ENCODE measurements at regions not wholly inside any gene's neighbourhood (a gene's known extent, or its start where the extent isn't known, plus 50 kb on each side); places are given as distances from the start of the nearest gene placed in this dataset.

DNA sequence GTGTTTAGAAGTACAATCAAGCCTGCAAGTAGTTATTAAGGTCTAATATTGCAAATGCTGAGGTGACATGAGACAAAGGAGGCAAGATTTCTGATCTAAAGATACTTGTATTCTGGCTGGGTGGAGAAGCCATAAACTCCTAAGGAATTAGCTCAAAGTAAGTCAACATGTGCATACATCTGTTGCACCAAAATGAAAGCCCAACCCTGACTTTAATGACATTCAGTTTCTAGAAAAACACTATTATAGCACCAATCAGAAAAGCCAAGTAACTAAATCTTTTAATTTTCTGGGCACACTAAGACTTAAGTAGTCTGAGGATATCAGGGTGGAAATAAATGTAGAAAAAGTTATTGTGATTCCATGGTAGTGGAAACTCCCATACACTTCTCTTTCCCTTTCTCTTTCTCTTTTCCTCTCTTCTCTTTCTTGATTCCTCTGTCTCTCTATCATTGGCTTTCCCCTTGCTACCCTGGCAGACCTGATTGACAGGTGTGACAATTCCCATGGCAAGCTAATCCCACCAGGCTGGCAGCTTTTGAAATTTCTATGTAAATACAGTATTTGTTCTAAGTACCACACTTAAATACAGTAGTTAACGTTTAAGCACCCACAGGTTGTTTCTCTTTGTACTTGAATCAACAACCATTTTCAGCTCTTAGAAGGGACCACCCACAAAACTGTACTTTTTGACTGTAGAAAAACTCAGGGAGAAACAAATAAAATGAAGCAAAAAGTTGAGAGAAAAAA, 528.4 kb upstream of the SEMA6D start (continued):
- no peak for TF ChIP-seq YY1 (IDR thresholded peaks at IDR 0.05; ENCODE audit: extremely low read depth, insufficient replicate concordance, low read depth, low read length)

DNA sequence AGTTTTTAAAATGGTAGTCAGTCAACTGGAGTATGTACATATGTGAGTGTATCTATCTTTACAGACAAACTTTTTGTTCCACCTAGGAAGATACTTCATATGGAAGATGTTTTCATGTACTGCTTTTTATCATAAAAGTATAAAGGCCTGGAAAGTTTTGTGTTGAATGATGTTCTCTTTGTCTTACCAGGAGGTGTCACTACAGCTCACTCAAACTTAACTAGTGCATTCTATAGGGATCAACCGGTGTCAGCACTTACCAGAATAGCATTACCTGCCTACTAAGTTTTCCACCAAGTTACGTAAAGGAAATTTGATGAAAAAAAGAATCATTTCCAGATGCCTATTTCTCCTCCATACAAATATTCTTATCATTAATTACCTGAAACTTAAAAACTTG, 522.6 kb upstream of the SEMA6D start:
- H3K9ac ChIP-seq (ENCODE audit: low read length) = no peak overlapping the region
- H3K4me3 ChIP-seq (replicated peaks in 1 of 2; ENCODE audit: low read depth in 1 of 2, low read length in 2 of 2) = no peak overlapping the region
- no TSS peak for BruUV-seq (replicated peaks)
- H3K27me3 ChIP-seq (ENCODE audit: insufficient read depth, low read length) = no peaks in the 10 kb centered on the region
- POLR2A ChIA-PET = no interaction called here
- TF ChIP-seq CTCF (IDR thresholded peaks at IDR 0.05 in 2 of 3, conservative IDR thresholded peaks at IDR 0.05 in 1 of 3; ENCODE audit: borderline replicate concordance in 1 of 3, insufficient read depth in 1 of 3, low read depth in 2 of 3, low read length in 2 of 3) (no peak), ZNF274 (IDR thresholded peaks at IDR 0.05; ENCODE audit: low read depth, low read length) (no peak), POLR2A (IDR thresholded peaks at IDR 0.05; ENCODE audit: borderline replicate concordance, extremely low read depth, insufficient read depth, insufficient read length) (no peak), EGR1 (IDR thresholded peaks at IDR 0.05; ENCODE audit: low read depth) (no peak)
- TF ChIP-seq, protein P1, sequence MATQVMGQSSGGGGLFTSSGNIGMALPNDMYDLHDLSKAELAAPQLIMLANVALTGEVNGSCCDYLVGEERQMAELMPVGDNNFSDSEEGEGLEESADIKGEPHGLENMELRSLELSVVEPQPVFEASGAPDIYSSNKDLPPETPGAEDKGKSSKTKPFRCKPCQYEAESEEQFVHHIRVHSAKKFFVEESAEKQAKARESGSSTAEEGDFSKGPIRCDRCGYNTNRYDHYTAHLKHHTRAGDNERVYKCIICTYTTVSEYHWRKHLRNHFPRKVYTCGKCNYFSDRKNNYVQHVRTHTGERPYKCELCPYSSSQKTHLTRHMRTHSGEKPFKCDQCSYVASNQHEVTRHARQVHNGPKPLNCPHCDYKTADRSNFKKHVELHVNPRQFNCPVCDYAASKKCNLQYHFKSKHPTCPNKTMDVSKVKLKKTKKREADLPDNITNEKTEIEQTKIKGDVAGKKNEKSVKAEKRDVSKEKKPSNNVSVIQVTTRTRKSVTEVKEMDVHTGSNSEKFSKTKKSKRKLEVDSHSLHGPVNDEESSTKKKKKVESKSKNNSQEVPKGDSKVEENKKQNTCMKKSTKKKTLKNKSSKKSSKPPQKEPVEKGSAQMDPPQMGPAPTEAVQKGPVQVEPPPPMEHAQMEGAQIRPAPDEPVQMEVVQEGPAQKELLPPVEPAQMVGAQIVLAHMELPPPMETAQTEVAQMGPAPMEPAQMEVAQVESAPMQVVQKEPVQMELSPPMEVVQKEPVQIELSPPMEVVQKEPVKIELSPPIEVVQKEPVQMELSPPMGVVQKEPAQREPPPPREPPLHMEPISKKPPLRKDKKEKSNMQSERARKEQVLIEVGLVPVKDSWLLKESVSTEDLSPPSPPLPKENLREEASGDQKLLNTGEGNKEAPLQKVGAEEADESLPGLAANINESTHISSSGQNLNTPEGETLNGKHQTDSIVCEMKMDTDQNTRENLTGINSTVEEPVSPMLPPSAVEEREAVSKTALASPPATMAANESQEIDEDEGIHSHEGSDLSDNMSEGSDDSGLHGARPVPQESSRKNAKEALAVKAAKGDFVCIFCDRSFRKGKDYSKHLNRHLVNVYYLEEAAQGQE (IDR thresholded peaks at IDR 0.05; ENCODE audit: low read depth) = no peak
- RAD21 ChIA-PET (ENCODE audit: low non-redundant PET in 1 of 2, low total read pairs in 2 of 2, uncharacterized antibody in 2 of 2, unreplicated experiment in 2 of 2) = no interaction called here
- intact Hi-C loops (cut with micrococcal nuclease) = no loop called here
- no peak overlapping the region for H3K4me2 ChIP-seq (ENCODE audit: low read length)
- H4K20me1 ChIP-seq (ENCODE audit: insufficient read depth) = no peaks in the 10 kb centered on the region
- H3K4me1 ChIP-seq (ENCODE audit: control insufficient read depth in 1 of 2, insufficient read depth in 2 of 2, low read length in 2 of 2) = no peaks in the 10 kb centered on the region
- peaks cover 5 to 19% of the 10 kb centered on the region in 2 experiments; a peak in 2 of 4 replicates for H3K9me3 ChIP-seq (ENCODE audit: control insufficient read depth in 1 of 2, insufficient read depth in 1 of 2, low read depth in 1 of 2, low read length in 2 of 2)
- H3K79me2 ChIP-seq (ENCODE audit: insufficient read depth, low read length) = no peaks in the 10 kb centered on the region
- DNase-seq (ENCODE audit: low read depth, low spot score) (no peak), ATAC-seq (no peak)
- no peak overlapping the region for H2AFZ ChIP-seq (ENCODE audit: low read depth, low read length, poor library complexity, severe bottlenecking)
- no peaks in the 10 kb centered on the region for H3K9me2 ChIP-seq (ENCODE audit: insufficient read depth)
- CTCF ChIA-PET = no interaction called here
- H3K36me3 ChIP-seq (ENCODE audit: control insufficient read depth in 1 of 2, insufficient read depth in 2 of 2, low read length in 2 of 2) = no peaks in the 10 kb centered on the region
- no peak overlapping the region for H3K27ac ChIP-seq (ENCODE audit: low read depth, low read length)

All from HCT116 (cell line).